ENCODE measurements at regions not wholly inside any gene's neighbourhood (a gene's known extent, or its start where the extent isn't known, plus 50 kb on each side); places are given as distances from the start of the nearest gene placed in this dataset.
"Not testable (repeated sequence)": the region's sequence is repeated elsewhere in the genome, so short reads cannot be mapped to it uniquely, and the experiment has no call there.

GRCh38 chr2:200124665-200125368 is 169.4 kb downstream of the MAIP1 start:
- TF ChIP-seq CTCF (conservative IDR thresholded peaks at IDR 0.05; ENCODE audit: low read length); EZH2phosphoT487 (IDR thresholded peaks at IDR 0.05; ENCODE audit: borderline replicate concordance, low read depth, low read length): not testable (repeated sequence)

Data from OCI-LY7 (cell line).